Natural killer cell (primary cell): ENCODE measurements at regions not wholly inside any gene's neighbourhood (a gene's known extent, or its start where the extent isn't known, plus 50 kb on each side); places are given as distances from the start of the nearest gene placed in this dataset.

Experiments
- ATAC-seq, 3 donors: fragments of 150-1000 bp in 2 of 3; fragments of 200-7000 bp in 1 of 3; cut with Tn5 transposase; 1 replicate in 1 of 3; 2 replicates in 2 of 3; pipeline ENCODE4 v1.10.0; 2021; ENCODE audit warnings: mild to moderate bottlenecking in 2 of 3, moderate library complexity in 2 of 3
- DNase-seq, 2 donors: peaks; one replicate each; pipeline versions ENCODE4 v3.0.0 to v3.0.0-alpha.2; 2013 to 2021; ENCODE audit warnings: mixed read lengths in 1 of 2
- H3K27ac ChIP-seq: one replicate; pipeline ENCODE4 v1.5.1; 2013; ENCODE audit warnings: mild to moderate bottlenecking, low read length
- H3K27me3 ChIP-seq: one replicate; pipeline ENCODE4 v1.6.1; 2013; ENCODE audit warnings: low read length; ENCODE audit not compliant: control insufficient read depth, insufficient read depth
- H3K36me3 ChIP-seq: one replicate; pipeline ENCODE4 v1.6.1; 2013; ENCODE audit warnings: low read length; ENCODE audit not compliant: control insufficient read depth, insufficient read depth
- H3K4me1 ChIP-seq: one replicate; pipeline ENCODE4 v1.6.1; 2013; ENCODE audit warnings: low read length; ENCODE audit not compliant: control insufficient read depth, insufficient read depth
- H3K4me3 ChIP-seq: one replicate; pipeline ENCODE4 v1.5.1; 2013; ENCODE audit warnings: low read length
- H3K9me3 ChIP-seq: one replicate; pipeline ENCODE4 v1.6.1; 2013; ENCODE audit warnings: low read length; ENCODE audit not compliant: control insufficient read depth, insufficient read depth
- H3K27ac Mint-ChIP-seq, 2 donors: one replicate each; pipeline ENCODE4 v1.8.0; 2022; ENCODE audit warnings: mild to moderate bottlenecking in 2 of 2, mixed read lengths in 2 of 2, moderate library complexity in 1 of 2
- H3K27me3 Mint-ChIP-seq, 2 donors: one replicate each; pipeline ENCODE4 v1.8.0; 2022; ENCODE audit warnings: low read depth in 2 of 2, mixed read lengths in 2 of 2
- H3K36me3 Mint-ChIP-seq: one replicate; pipeline ENCODE4 v1.8.0; 2022; ENCODE audit warnings: mixed read lengths
- H3K4me1 Mint-ChIP-seq, 2 donors: one replicate each; pipeline ENCODE4 v1.8.0; 2022; ENCODE audit warnings: mixed read lengths in 2 of 2
- H3K4me3 Mint-ChIP-seq: one replicate; pipeline ENCODE4 v1.8.0; 2022; ENCODE audit warnings: mild to moderate bottlenecking, moderate library complexity, mixed read lengths
- H3K9me3 Mint-ChIP-seq, 2 donors: one replicate each; pipeline ENCODE4 v1.8.0; 2022; ENCODE audit warnings: mixed read lengths in 2 of 2
- WGBS: methylation state at CpG from one replicate; pipeline ENCODE4 v1.1.7; 2013; ENCODE audit warnings: missing lambda C conversion rate; ENCODE audit not compliant: insufficient coverage; 5-methylcytosine and 5-hydroxymethylcytosine counted together
- intact Hi-C: fragments of 100-400 bp; cut with micrococcal nuclease; formaldehyde crosslinking; loops from one replicate; pipeline ENCODE4 v1.14.2; 2022
- TF ChIP-seq, protein P1 (sequence below): fragments of 200-600 bp; IDR thresholded peaks from one replicate; pipeline ENCODE4 v1.8.0; 2022; ENCODE audit warnings: antibody characterized with exemption

DNA sequence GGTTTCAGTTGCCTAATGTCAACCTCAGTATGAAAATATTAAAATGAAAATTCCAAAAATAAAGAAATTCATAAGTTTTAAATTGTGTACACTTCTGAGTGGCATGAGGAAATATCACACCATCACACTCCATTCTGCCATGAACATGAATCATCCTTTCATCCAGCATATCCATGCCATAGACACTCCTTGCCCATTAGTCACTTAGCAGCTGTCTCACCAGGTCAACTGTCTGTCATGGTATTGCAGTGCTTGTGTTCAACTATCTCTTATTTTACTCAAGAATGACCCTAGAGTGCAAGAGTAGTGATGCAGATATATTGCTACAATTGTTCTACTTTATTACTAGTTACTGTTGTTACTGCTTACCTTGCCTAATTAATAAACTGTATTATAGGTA, 712.4 kb downstream of the EPHA7 start:
- ATAC-seq (no peak), DNase-seq (no peak)
- Histone ChIP-seq H3K4me1 (no peaks in the 10 kb centered on the region), H3K27ac (no peak overlapping the region), H3K9me3 (no peaks in the 10 kb centered on the region), H3K36me3 (no peaks in the 10 kb centered on the region), H3K27me3 (no peaks in the 10 kb centered on the region), H3K4me3 (no peak overlapping the region)
- Mint-ChIP-seq H3K4me1 (no peaks in the 10 kb centered on the region), H3K36me3 (no peaks in the 10 kb centered on the region), H3K4me3 (no peak overlapping the region), H3K9me3 (peaks cover 10 to 13% of the 10 kb centered on the region in 2 donors), H3K27ac (no peak overlapping the region), H3K27me3 (no peaks in the 10 kb centered on the region)
- TF ChIP-seq, protein P1, sequence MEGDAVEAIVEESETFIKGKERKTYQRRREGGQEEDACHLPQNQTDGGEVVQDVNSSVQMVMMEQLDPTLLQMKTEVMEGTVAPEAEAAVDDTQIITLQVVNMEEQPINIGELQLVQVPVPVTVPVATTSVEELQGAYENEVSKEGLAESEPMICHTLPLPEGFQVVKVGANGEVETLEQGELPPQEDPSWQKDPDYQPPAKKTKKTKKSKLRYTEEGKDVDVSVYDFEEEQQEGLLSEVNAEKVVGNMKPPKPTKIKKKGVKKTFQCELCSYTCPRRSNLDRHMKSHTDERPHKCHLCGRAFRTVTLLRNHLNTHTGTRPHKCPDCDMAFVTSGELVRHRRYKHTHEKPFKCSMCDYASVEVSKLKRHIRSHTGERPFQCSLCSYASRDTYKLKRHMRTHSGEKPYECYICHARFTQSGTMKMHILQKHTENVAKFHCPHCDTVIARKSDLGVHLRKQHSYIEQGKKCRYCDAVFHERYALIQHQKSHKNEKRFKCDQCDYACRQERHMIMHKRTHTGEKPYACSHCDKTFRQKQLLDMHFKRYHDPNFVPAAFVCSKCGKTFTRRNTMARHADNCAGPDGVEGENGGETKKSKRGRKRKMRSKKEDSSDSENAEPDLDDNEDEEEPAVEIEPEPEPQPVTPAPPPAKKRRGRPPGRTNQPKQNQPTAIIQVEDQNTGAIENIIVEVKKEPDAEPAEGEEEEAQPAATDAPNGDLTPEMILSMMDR = no peak
- intact Hi-C loops = no loop called here

DNA sequence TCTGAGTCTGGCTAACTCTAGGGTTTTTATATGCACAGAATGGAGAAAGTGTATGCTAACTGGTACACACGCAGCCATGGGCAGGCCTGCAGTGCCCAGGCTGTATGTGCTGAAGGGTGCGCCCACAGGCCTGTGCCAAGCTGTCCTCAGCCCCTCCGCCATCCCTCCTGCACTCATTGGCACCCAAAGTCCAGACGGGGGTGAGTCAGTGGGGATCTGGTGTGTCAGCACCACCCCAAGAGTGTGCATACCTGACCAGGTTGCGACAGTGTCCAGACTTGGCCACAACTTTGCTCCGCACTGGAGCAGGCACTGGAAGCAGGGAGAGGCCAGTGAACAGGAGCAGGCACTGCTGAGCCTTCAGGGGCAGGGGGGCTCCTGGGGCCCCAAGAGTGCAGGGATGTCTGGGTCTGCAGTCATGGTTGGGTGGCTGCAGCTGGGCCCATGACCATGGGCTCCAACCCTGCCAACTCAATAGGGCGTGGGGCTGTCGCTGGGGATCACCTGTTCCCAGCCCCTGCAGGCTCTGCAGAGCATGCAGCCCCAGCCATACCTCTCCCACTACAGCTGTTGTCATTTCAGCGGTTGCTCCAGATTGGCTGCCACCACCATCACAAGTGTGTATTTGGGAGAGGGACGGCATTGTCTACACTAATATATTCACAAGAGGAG, 717.8 kb downstream of the EPHA7 start:
- H3K27me3 ChIP-seq = no peaks in the 10 kb centered on the region
- H3K4me1 ChIP-seq = no peaks in the 10 kb centered on the region
- no peaks in the 10 kb centered on the region for H3K36me3 ChIP-seq
- Mint-ChIP-seq H3K4me3 (no peak overlapping the region), H3K36me3 (no peaks in the 10 kb centered on the region), H3K4me1 (no peaks in the 10 kb centered on the region), H3K27me3 (no peaks in the 10 kb centered on the region), H3K27ac (no peak overlapping the region), H3K9me3 (peaks cover 5% of the 10 kb centered on the region in 2 donors)
- intact Hi-C loops = no loop called here
- no peak for DNase-seq
- no peak for ATAC-seq
- H3K4me3 ChIP-seq = no peak overlapping the region
- WGBS = 94% methylated on average over 8 of the region's 10 CpGs
- no peak overlapping the region for H3K27ac ChIP-seq
- TF ChIP-seq, protein P1 = no peak
- no peaks in the 10 kb centered on the region for H3K9me3 ChIP-seq

DNA sequence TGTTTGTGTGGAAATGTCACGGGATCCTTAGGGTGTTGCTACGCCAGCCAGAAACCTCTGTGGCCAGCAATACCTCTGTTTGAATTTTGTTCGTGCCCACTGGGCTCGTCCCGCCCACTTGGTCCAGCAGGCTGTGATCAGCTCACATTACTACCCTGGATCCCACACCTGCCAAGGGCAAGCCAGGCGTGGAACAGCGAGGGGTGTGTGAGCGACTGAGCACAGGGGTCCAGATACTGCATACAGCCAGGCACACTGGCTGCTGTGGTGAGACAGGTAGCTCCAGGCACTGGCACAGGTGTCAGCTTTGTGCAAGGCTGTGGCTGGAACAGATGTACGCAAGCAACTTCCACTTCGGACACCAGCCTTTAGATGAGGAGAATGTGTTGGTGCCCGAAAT, 718.9 kb downstream of the EPHA7 start:
- H3K9me3 Mint-ChIP-seq = peaks cover 2 to 5% of the 10 kb centered on the region in 2 donors
- H3K27ac ChIP-seq = no peak overlapping the region
- H3K4me1 Mint-ChIP-seq = no peaks in the 10 kb centered on the region
- no peaks in the 10 kb centered on the region for H3K9me3 ChIP-seq
- 92% methylated on average over 11 of the region's 11 CpGs for WGBS
- DNase-seq (no peak), ATAC-seq (no peak)
- no peak overlapping the region for H3K4me3 Mint-ChIP-seq
- H3K36me3 Mint-ChIP-seq = no peaks in the 10 kb centered on the region
- H3K4me3 ChIP-seq = no peak overlapping the region
- TF ChIP-seq, protein P1 = no peak
- no peak overlapping the region for H3K27ac Mint-ChIP-seq
- H3K27me3 ChIP-seq = no peaks in the 10 kb centered on the region
- no peaks in the 10 kb centered on the region for H3K27me3 Mint-ChIP-seq
- intact Hi-C loops = no loop called here
- H3K4me1 ChIP-seq = no peaks in the 10 kb centered on the region
- no peaks in the 10 kb centered on the region for H3K36me3 ChIP-seq

DNA sequence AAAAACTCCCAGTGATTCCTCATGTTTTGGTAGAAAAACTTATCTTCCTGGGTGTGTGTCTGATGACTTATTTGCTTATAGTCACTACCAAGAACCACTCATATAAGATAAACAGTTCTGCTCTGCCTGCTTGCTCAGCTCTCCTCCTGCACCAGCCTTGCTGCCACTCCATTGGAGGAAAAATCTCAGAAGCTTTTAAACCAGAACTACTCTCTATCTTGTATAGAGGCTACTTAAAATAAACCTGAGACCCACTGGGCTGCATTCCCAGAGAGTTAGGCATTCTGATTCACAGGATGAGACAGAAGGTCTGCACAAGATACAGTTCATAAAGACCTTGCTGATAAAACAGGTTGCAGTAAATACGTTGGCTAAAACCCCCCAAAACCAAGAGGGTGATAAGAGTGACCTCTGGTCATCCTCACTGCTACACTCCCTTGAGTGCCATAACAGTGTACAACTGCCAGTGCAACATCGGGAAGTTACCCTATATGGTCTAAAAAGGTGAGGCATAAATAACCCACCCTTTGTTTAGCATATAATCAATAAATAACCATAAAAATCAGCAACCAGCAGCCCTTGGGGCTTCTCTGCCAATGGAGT, 728.3 kb downstream of the EPHA7 start:
- WGBS = 77% methylated on average over 2 of the region's 2 CpGs

More for the DNA sequence above, 728.3 kb downstream of the EPHA7 start:
- no peaks in the 10 kb centered on the region for H3K4me1 ChIP-seq
- no peaks in the 10 kb centered on the region for H3K36me3 ChIP-seq
- TF ChIP-seq, protein P1 = no peak
- H3K9me3 ChIP-seq = peaks cover 2% of the 10 kb centered on the region
- H3K4me1 Mint-ChIP-seq = no peaks in the 10 kb centered on the region
- H3K27ac ChIP-seq = no peak overlapping the region
- H3K36me3 Mint-ChIP-seq = no peaks in the 10 kb centered on the region
- H3K27ac Mint-ChIP-seq = no peak overlapping the region
- intact Hi-C loops = no loop called here
- no peaks in the 10 kb centered on the region for H3K27me3 Mint-ChIP-seq
- no peak overlapping the region for H3K4me3 ChIP-seq
- H3K4me3 Mint-ChIP-seq = no peak overlapping the region
- no peaks in the 10 kb centered on the region for H3K27me3 ChIP-seq
- ATAC-seq = no peak
- DNase-seq = no peak
- peaks cover 9 to 11% of the 10 kb centered on the region in 2 donors for H3K9me3 Mint-ChIP-seq
